ENCODE measurements at regions not wholly inside any gene's neighbourhood (a gene's known extent, or its start where the extent isn't known, plus 50 kb on each side); places are given as distances from the start of the nearest gene placed in this dataset.

DNA sequence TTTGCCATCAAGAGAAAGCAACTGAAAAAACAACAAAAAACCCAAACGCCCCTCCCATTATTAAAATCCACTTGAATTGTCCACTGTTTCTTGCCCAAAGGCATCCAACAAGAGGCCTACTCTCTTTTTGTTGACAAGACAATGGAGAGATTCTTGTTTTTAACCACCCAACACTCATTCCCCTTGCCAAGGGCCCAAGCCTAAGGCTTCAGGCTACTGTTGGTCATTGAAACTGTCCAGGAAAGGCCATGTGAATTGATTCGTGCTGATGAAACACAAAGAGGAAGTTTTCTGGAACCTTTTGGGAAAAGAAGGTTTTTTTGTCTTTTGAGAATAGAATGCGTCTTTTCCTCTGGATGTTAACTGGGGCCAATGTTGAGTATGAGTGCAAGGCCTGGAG is 157.4 kb upstream of the PFN2 start:
- no peaks in the 10 kb centered on the region for H3K36me3 ChIP-seq (replicated peaks in 1 of 2; ENCODE audit: control insufficient read depth in 1 of 2, insufficient read depth in 2 of 2, low read length in 2 of 2)
- Mint-ChIP-seq H3K27ac (no peak overlapping the region), H3K27me3 (ENCODE audit: low read depth in 3 of 3) (peaks cover 2 to 4% (median 2%) of the 10 kb centered on the region in 3 donors), H3K36me3 (no peaks in the 10 kb centered on the region), H3K4me1 (peaks cover 3% of the 10 kb centered on the region), H3K4me3 (no peak overlapping the region), H3K9me3 (peaks cover 0 to 2% (median 0%) of the 10 kb centered on the region in 7 donors)
- H3K4me2 ChIP-seq (replicated peaks; ENCODE audit: extremely low read depth, low read length, poor library complexity, severe bottlenecking), result no peak overlapping the region
- WGBS (ENCODE audit: insufficient coverage), result 52% methylated on average over 3 of the region's 3 CpGs
- H3K4me1 ChIP-seq (ENCODE audit: control insufficient read depth in 1 of 2, insufficient read depth in 2 of 2, low read length in 2 of 2), result no peaks in the 10 kb centered on the region
- no peaks in the 10 kb centered on the region for H3K9me3 ChIP-seq (replicated peaks in 1 of 2; ENCODE audit: control insufficient read depth in 1 of 2, insufficient read depth in 1 of 2, low read length in 2 of 2)
- no peak overlapping the region for H3K4me3 ChIP-seq (replicated peaks in 1 of 3; ENCODE audit: low read depth in 2 of 3, low read length in 3 of 3)
- H3K79me2 ChIP-seq (ENCODE audit: insufficient read depth, low read length), result no peaks in the 10 kb centered on the region
- TF ChIP-seq, protein P1, sequence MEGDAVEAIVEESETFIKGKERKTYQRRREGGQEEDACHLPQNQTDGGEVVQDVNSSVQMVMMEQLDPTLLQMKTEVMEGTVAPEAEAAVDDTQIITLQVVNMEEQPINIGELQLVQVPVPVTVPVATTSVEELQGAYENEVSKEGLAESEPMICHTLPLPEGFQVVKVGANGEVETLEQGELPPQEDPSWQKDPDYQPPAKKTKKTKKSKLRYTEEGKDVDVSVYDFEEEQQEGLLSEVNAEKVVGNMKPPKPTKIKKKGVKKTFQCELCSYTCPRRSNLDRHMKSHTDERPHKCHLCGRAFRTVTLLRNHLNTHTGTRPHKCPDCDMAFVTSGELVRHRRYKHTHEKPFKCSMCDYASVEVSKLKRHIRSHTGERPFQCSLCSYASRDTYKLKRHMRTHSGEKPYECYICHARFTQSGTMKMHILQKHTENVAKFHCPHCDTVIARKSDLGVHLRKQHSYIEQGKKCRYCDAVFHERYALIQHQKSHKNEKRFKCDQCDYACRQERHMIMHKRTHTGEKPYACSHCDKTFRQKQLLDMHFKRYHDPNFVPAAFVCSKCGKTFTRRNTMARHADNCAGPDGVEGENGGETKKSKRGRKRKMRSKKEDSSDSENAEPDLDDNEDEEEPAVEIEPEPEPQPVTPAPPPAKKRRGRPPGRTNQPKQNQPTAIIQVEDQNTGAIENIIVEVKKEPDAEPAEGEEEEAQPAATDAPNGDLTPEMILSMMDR (IDR thresholded peaks at IDR 0.05), result no peak
- H3K9ac ChIP-seq (ENCODE audit: insufficient read depth, low read length, poor library complexity, severe bottlenecking), result no peak overlapping the region
- H3K27me3 ChIP-seq (ENCODE audit: control insufficient read depth in 2 of 2, insufficient read depth in 2 of 2, low read length in 2 of 2), result no peaks in the 10 kb centered on the region
- no peak for DNase-seq
- H3K27ac ChIP-seq (ENCODE audit: low read depth in 1 of 2, low read length in 2 of 2), result no peak overlapping the region
- no peaks in the 10 kb centered on the region for H4K20me1 ChIP-seq (ENCODE audit: insufficient read depth, low read length)
- intact Hi-C loops (cut with micrococcal nuclease), result no loop called here
- no peak overlapping the region for H2AFZ ChIP-seq (ENCODE audit: insufficient read depth, low read depth, low read length, poor library complexity, severe bottlenecking)

DNA sequence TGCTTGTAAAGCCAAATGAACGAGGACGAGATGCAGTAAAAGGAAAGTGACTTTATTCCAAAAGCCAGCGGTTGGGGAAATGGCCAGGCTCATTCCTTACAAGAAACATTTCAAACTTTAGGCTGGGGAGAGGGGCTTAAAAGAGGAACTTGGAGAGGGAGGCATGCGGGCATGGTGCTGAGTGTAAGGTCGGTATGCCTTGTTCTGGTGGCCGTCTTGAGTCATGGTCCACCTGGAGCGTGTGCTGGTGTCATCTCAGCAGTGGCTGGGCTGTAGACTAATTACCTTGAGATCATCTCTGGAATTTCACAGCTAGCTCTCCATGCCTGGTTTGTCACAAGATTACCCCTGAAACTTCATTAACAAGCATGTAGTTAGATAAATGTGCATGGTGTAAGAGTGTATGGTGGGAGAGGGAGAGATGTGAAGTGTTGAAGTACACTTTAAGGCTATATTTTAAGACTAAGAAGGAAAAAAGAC is 156.4 kb upstream of the PFN2 start:
- Histone ChIP-seq H3K9ac (ENCODE audit: insufficient read depth, low read length, poor library complexity, severe bottlenecking) (no peak overlapping the region), H2AFZ (ENCODE audit: insufficient read depth, low read depth, low read length, poor library complexity, severe bottlenecking) (no peak overlapping the region), H3K4me2 (replicated peaks; ENCODE audit: extremely low read depth, low read length, poor library complexity, severe bottlenecking) (no peak overlapping the region), H4K20me1 (ENCODE audit: insufficient read depth, low read length) (no peaks in the 10 kb centered on the region), H3K4me3 (replicated peaks in 1 of 3; ENCODE audit: low read depth in 2 of 3, low read length in 3 of 3) (no peak overlapping the region), H3K27ac (ENCODE audit: low read depth in 1 of 2, low read length in 2 of 2) (no peak overlapping the region), H3K79me2 (ENCODE audit: insufficient read depth, low read length) (no peaks in the 10 kb centered on the region), H3K27me3 (ENCODE audit: control insufficient read depth in 2 of 2, insufficient read depth in 2 of 2, low read length in 2 of 2) (no peaks in the 10 kb centered on the region), H3K9me3 (replicated peaks in 1 of 2; ENCODE audit: control insufficient read depth in 1 of 2, insufficient read depth in 1 of 2, low read length in 2 of 2) (no peaks in the 10 kb centered on the region), H3K4me1 (ENCODE audit: control insufficient read depth in 1 of 2, insufficient read depth in 2 of 2, low read length in 2 of 2) (no peaks in the 10 kb centered on the region), H3K36me3 (replicated peaks in 1 of 2; ENCODE audit: control insufficient read depth in 1 of 2, insufficient read depth in 2 of 2, low read length in 2 of 2) (no peaks in the 10 kb centered on the region)
- intact Hi-C loops (cut with micrococcal nuclease), result no loop called here
- Mint-ChIP-seq H3K36me3 (no peaks in the 10 kb centered on the region), H3K27ac (peak overlapping the region in 1 of 7 donors; percentile 11), H3K4me1 (peaks cover under 1% of the 10 kb centered on the region), H3K9me3 (peaks cover 0 to 5% (median 2%) of the 10 kb centered on the region in 7 donors), H3K27me3 (ENCODE audit: low read depth in 3 of 3) (peaks cover 1 to 4% (median 2%) of the 10 kb centered on the region in 3 donors), H3K4me3 (no peak overlapping the region)
- TF ChIP-seq, protein P1 (IDR thresholded peaks at IDR 0.05), result no peak
- WGBS (ENCODE audit: insufficient coverage), result 90% methylated on average over 2 of the region's 7 CpGs
- no peak for DNase-seq

Measured in CD14-positive monocyte (primary cell).